ENCODE measurements at regions not wholly inside any gene's neighbourhood (a gene's known extent, or its start where the extent isn't known, plus 50 kb on each side); places are given as distances from the start of the nearest gene placed in this dataset.

GRCh38 chr2:42913280-42913878 is 121.0 kb upstream of the HAAO start:
- DNase-seq, result no peak

DNA sequence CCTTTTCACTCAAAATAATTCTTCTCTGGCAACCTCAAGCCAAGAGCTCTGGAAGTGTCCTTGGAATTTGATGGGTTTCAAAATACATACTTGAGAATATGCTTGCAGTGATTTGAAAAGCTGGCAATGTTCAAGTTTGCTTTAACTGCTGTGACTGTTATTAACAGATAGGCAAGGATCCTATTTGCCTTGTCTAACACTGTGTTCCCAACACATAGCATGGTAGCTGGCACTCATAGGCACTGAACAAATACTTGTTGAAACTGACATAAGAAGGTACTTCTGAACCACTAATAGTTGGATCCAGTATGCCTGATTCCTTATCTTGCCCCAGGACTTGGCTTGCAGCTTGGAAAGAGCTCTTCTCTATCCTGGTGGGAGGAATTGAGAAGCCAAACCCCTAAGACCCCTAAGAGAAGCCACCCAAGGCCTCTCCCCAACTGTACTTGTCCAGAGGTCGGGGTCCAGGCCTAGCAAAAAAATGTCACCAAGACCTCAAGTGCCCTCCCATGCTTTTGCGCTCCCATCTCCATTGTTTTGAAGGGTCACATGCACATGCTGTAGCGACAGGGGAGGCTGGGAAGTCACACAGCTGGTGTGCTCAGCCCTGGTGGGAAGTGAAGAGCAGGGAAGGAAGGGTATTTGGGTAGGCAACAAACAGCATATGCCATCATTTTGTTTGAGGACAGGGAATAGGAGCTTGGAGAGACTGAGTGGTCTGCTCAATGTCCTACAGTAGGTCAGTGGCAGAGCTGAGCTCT is 118.4 kb upstream of the HAAO start:
- DNase-seq, result no peak

- no peak for DNase-seq
Observed at GRCh38 chr2:42909966-42910365, 117.6 kb upstream of the HAAO start.

GRCh38 chr2:42908518-42909200 is 116.3 kb upstream of the HAAO start:
- no peak for DNase-seq

DNA sequence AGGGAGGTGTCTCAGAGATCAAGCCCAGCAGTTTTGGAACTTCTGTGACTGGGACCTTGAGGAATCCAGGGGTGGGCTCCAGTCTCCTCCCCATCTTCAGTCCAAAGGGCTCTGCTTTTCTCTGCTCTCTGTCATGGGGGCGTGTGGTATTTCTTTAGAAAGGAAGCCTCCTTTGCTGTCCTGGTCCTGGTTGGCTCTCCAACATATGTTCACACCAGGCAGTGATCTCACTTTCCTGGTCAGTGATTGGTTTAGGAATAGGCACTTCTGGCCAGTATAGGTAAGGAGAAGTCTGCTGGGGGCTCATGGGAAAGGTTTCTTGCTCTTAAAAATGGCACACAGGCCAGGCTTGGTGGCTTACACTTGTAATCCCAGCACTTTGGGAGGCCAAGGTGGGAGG is 115.5 kb upstream of the HAAO start:
- no peak for DNase-seq

DNA sequence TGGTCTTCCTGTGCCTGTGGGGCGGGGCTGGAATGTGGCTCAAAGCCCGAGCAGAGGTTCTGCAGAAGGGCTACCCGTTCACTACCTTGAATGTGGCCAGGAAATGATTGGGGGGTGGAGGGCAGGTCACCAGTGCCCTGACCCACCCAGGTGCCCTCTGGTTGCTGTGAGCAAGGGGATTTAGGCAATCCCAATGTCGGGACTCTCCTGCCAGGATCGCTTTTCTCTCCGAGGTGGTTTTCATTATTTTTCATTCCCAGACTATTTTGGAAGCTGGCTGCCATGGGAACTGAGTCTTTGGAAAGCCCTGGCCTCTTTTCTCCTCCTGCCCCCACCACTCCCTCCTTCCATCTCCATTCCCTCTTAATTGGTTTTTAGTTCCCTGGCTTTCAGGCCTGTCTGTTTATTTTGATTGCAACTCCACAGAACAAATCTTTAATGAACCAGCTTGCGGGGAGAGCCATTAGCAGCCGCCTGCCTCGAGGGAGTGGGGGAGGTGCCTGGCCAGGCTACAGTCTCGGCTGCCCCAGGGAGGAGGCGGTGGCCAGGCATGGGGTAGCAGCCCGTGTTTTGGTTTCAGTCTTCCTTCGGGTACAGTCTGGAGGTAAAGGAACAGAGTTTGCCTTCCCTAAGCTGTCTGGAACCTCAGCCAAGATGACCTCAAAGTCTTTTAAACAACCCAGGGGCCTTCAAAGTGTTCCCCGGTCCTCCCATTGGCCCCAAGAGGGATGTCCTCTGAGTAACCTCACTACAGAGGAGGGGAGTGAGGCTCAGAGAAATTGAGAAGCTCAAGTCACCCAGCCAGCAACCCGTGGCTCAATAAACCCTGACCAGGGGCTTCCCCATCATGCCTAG is 114.4 kb upstream of the HAAO start:
- no peak for DNase-seq

GRCh38 chr2:42906111-42906556 is 113.8 kb upstream of the HAAO start:
- DNase-seq, result no peak

DNA sequence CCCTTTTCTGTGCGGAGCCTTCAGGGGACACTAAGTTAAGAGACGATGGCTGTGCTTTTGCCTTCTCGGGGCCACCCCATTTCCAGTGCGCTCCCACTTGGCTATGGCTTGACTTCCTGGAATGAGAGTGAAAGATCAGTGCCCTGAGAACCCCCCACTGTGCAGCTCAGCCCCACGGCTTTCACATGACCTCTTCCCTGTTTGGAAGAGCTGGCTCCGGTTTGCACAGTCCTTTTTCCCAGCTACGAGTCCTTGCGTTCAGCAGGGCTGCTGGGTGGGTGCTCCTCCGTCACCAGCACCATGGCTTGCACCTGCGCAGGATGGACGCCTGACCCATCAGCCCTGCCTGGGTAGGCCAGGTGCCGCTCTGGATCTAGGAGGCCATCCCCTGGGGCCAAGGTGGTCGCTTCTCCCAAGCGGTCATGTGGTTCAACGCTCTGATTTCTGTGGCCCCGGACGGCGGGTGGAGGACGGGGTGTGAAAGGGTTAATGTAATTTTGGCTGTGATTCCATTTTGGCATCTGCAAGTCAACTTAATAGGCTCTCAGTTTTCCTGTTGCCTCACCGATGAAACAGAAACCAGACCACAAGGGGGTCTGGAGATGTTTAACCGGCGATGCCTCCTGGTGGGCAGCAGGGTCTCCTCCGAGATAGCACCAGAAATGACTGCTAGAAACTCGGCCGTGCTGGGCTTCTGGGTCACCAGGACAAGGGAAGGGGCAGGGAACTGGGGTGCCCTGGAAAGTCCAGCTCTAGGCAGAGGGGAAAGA is 113.1 kb upstream of the HAAO start:
- peak; percentile 26 for DNase-seq

GRCh38 chr2:42904576-42904876 is 112.1 kb upstream of the HAAO start:
- no peak for DNase-seq

- DNase-seq, result no peak
Observed at GRCh38 chr2:42903821-42904575, 111.6 kb upstream of the HAAO start.

GRCh38 chr2:42902939-42903709 is 110.7 kb upstream of the HAAO start:
- no peak for DNase-seq

DNA sequence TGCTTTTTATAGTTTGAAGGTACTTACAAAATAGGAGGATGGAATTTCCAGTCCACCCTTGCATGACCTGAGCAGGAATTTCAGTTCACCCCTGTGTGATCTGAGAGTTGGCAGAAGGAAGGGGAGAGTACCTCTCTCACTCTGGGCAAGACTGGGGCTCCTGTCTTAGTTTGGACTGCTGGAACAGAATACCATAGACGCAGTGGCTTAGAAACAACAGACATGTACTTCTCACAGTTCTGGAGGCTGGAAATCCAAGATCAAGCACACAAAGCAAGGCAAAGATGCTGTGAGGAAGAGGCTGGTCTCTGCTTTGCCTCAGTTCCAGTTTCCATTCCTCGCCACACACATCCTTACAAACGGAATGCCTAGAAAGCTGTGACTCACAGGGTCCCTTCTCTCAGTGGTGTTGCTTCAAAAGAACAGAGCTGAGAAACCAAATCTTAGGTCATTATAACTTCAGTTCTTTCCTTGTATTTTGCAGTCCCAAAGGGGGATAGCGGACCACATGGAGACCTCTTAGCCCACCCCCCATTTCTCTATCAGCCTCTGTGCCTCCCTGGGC is 108.8 kb upstream of the HAAO start:
- DNase-seq, result no peak

- no peak for DNase-seq
Observed at GRCh38 chr2:42900289-42900891, 108.0 kb upstream of the HAAO start.

GRCh38 chr2:42897358-42897757 is 105.0 kb upstream of the HAAO start:
- DNase-seq, result no peak

- DNase-seq, result no peak
Observed at GRCh38 chr2:42895791-42896135, 103.4 kb upstream of the HAAO start.

GRCh38 chr2:42895134-42895790 is 102.9 kb upstream of the HAAO start:
- DNase-seq, result no peak

DNA sequence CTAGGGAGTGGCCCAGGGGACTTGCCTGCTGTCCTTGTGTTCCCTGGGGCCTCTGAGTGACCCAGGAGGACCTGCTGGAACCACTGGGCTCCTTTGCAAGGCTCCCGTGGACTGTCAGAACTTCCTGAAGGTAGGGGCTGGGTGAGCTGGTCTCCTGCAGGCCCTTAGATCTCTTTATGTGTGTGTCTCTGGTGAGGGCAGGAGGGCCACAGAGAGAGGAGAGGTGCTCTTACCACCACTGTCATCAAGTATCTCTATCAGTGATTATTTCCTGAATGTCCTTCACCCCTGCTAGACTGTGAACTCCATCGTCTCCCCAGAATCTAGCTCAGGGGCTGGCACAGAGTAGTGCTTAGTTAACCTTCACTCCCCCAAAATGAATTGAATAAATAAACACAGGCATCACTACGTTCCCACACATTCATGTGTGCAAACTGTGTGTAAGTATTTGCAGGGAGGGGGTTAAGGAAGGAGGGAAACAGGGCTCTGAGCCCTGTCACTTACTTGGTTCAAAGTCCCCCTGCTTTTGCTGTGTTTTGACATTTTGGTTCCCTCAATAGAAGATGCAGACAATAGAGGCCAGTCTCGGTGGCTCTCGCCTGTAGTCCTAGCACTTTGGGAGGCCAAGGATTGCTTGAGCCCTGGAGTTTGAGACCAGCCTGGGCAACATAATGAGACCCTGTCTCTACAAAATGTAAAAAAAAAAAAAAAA is 100.8 kb upstream of the HAAO start:
- no peak for DNase-seq

- peak; percentile 33 for DNase-seq
Observed at GRCh38 chr2:42890791-42891355, 98.5 kb upstream of the HAAO start.
